HCT116 (cell line): ENCODE measurements at regions not wholly inside any gene's neighbourhood (a gene's known extent, or its start where the extent isn't known, plus 50 kb on each side); places are given as distances from the start of the nearest gene placed in this dataset.

Experiments
- ATAC-seq: fragments of 200-7000 bp; cut with Tn5 transposase; 2 replicates; pipeline ENCODE4 v1.9.1; 2020; ENCODE audit warnings: mild to moderate bottlenecking, moderate library complexity
- BruUV-seq: library from RNA; stranded (reverse); fragments of 400-500 nt; replicated peaks from 2 replicates; lab custom pipeline; 2021; lab: Mats Ljungman, UMichigan
- CTCF ChIA-PET: fragments of 300-600 bp; sonication (Branson Sonifier 250); formaldehyde crosslinking; loops from one replicate; lab custom pipeline; 2021; ENCODE audit warnings: antibody characterized with exemption; lab: Charles Lee
- POLR2A ChIA-PET: fragments of 300-600, 350-600 bp; sonication (Branson Sonifier 250); formaldehyde crosslinking; loops from one replicate; lab custom pipeline; 2021; ENCODE audit warnings: antibody characterized with exemption; lab: Charles Lee
- RAD21 ChIA-PET, 2 experiments: fragments of 300-600 bp; sonication (Branson Sonifier 250); formaldehyde crosslinking; loops; one replicate each; lab custom pipeline; 2023; ENCODE audit warnings: low total read pairs in 2 of 2; ENCODE audit not compliant: uncharacterized antibody in 2 of 2, unreplicated experiment in 2 of 2, low non-redundant PET in 1 of 2; lab: Charles Lee
- DNase-seq: peaks from one replicate; pipeline ENCODE4 v3.0.0-alpha.2; 2010; ENCODE audit warnings: low read depth, low spot score
- H2AFZ ChIP-seq: fragments of 200-600 bp; shearing (Covaris generic), sonication (generic); 2 replicates; pipeline ENCODE4 v1.6.1; 2017; ENCODE audit warnings: low read depth, mixed run types, mixed read lengths, antibody characterized with exemption, low read length; ENCODE audit not compliant: poor library complexity, severe bottlenecking
- H3K27ac ChIP-seq: 2 replicates; pipeline ENCODE4 v1.5.1; 2012; ENCODE audit warnings: low read depth, low read length
- H3K27me3 ChIP-seq: fragments of 200-600 bp; sonication (generic); 2 replicates; pipeline ENCODE4 v1.6.1; 2016; ENCODE audit warnings: mixed run types, low read length, mixed read lengths; ENCODE audit not compliant: insufficient read depth
- H3K36me3 ChIP-seq, 2 experiments: fragments of 200-500 bp in 1 of 2; fragments of 200-600 bp in 1 of 2; sonication (Bioruptor generic) in 1 of 2; sonication (generic) in 1 of 2; 2 replicates each; pipeline versions ENCODE4 v1.5.1 to v1.6.1; 2014 to 2016; ENCODE audit warnings: low read length in 2 of 2, inconsistent platforms in 1 of 2, mixed read lengths in 1 of 2, mixed run types in 1 of 2; ENCODE audit not compliant: insufficient read depth in 2 of 2, control insufficient read depth in 1 of 2
- H3K4me1 ChIP-seq, 2 experiments: fragments of 200-600 bp in 1 of 2; sonication (generic) in 1 of 2; 2 replicates each; pipeline versions ENCODE4 v1.5.1 to v1.6.1; 2012 to 2017; ENCODE audit warnings: low read length in 2 of 2, inconsistent platforms in 1 of 2, mild to moderate bottlenecking in 1 of 2, mixed read lengths in 1 of 2, mixed run types in 1 of 2, moderate library complexity in 1 of 2; ENCODE audit not compliant: insufficient read depth in 2 of 2, control insufficient read depth in 1 of 2
- H3K4me2 ChIP-seq: fragments of 200-600 bp; sonication (generic); 2 replicates; pipeline ENCODE4 v1.6.1; 2017; ENCODE audit warnings: mixed run types, low read length, mixed read lengths
- H3K4me3 ChIP-seq, 2 experiments: fragments of 200-600 bp in 1 of 2; sonication (generic) in 1 of 2; replicated peaks in 1 of 2; 2 replicates each; pipeline ENCODE4 v1.5.1; 2011 to 2016; ENCODE audit warnings: low read length in 2 of 2, control low read depth in 1 of 2, low read depth in 1 of 2, mild to moderate bottlenecking in 1 of 2, mixed read lengths in 1 of 2, mixed run types in 1 of 2
- H3K79me2 ChIP-seq: fragments of 200-600 bp; sonication (generic); 2 replicates; pipeline ENCODE4 v1.6.1; 2017; ENCODE audit warnings: mild to moderate bottlenecking, mixed run types, low read length, moderate library complexity, mixed read lengths; ENCODE audit not compliant: insufficient read depth
- H3K9ac ChIP-seq: fragments of 200-600 bp; sonication (generic); 2 replicates; pipeline ENCODE4 v1.6.1; 2016; ENCODE audit warnings: low read length, mixed read lengths
- H3K9me2 ChIP-seq: fragments of 200-600 bp; sonication (generic), shearing (Covaris generic); 2 replicates; pipeline ENCODE4 v1.6.1; 2017; ENCODE audit warnings: mixed run types, mild to moderate bottlenecking, moderate library complexity; ENCODE audit not compliant: insufficient read depth
- H3K9me3 ChIP-seq, 2 experiments: fragments of 200-500 bp in 1 of 2; fragments of 200-600 bp in 1 of 2; sonication (Bioruptor generic) in 1 of 2; sonication (generic) in 1 of 2; 2 replicates each; pipeline ENCODE4 v1.6.1; 2014 to 2017; ENCODE audit warnings: low read length in 2 of 2, mixed read lengths in 2 of 2, inconsistent platforms in 1 of 2, low read depth in 1 of 2, mild to moderate bottlenecking in 1 of 2, mixed run types in 1 of 2, moderate library complexity in 1 of 2; ENCODE audit not compliant: control insufficient read depth in 1 of 2, insufficient read depth in 1 of 2
- H4K20me1 ChIP-seq: fragments of 200-600 bp; sonication (generic), shearing (Covaris generic); 2 replicates; pipeline ENCODE4 v1.6.1; 2017; ENCODE audit warnings: mixed run types, mild to moderate bottlenecking, moderate library complexity; ENCODE audit not compliant: insufficient read depth
- CBX3 ChIP-seq: IDR thresholded peaks from 2 replicates; pipeline ENCODE4 v1.6.1; 2012; ENCODE audit warnings: low read depth
- POLR2AphosphoS5 ChIP-seq: IDR thresholded peaks from 2 replicates; pipeline ENCODE4 v1.6.1; 2011; ENCODE audit warnings: mild to moderate bottlenecking, low read depth, low read length, moderate library complexity
- RAD21 ChIP-seq: IDR thresholded peaks from 2 replicates; pipeline ENCODE4 v1.6.1; 2012; ENCODE audit warnings: low read depth, mild to moderate bottlenecking
- SIN3A ChIP-seq: IDR thresholded peaks from 2 replicates; pipeline ENCODE4 v1.6.1; 2012; ENCODE audit warnings: low read depth
- SRF ChIP-seq: IDR thresholded peaks from 2 replicates; pipeline ENCODE4 v1.6.1; 2012; ENCODE audit warnings: low read depth
- intact Hi-C: fragments of 100-400 bp; cut with micrococcal nuclease; formaldehyde crosslinking; loops from 2 replicates; pipeline ENCODE4 v1.10.0; 2022
- TF ChIP-seq, protein P1 (sequence below), 3 experiments: fragments of 200-600 bp in 1 of 3; sonication (generic) in 1 of 3; IDR thresholded peaks in 2 of 3; conservative IDR thresholded peaks in 1 of 3; 2 replicates each; pipeline ENCODE4 v1.5.1; 2012 to 2017; ENCODE audit warnings: low read depth in 2 of 3, low read length in 2 of 3, antibody characterized with exemption in 1 of 3, borderline replicate concordance in 1 of 3, control low read depth in 1 of 3, mild to moderate bottlenecking in 1 of 3, mixed read lengths in 1 of 3, mixed run types in 1 of 3, moderate library complexity in 1 of 3; ENCODE audit not compliant: insufficient read depth in 1 of 3
- TF ChIP-seq, protein P2 (sequence below): IDR thresholded peaks from 2 replicates; pipeline ENCODE4 v1.6.1; 2012

DNA sequence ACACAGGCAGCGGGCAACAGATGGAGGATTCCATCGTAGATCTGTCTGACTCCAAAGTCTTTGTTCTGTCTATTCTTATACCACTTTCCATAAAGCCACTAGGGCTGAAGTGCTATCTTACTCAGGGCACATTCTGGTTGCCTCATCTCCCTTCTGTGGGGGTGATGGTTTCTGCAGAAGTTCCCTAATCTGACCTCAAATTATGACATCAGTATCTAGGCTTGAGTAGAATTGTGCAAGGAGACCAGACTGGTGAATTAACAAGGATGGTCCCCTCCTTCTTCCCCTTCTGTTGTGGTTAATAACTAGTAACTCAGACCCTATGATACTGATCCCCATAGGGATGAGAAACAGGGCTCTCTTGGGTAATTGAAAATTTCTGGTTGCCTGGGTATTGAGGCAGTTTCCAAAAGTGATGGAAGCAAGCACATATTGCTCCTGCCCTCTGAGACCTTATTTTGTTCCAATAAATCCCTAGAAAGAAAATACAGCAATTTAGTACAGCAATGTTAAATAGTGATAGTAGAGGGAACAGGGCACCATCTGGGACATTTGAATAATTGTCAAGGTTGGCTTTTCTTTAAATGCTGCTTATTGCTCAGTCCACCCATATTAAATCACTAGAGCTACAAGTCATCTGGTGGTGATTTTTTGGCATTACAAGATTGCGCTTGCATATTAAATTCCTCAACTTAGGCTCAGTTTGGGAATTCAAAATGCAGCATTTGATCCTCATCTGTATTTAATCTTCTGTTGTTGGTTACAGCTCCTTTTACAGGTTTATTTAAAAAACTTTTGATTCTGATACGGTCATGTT, 57.3 kb upstream of the AP1S2 start:
- ATAC-seq: no peak

GRCh38 chrX:15909605-15910004, 55.0 kb upstream of the AP1S2 start:
- Histone ChIP-seq H3K9me3 (no peaks in the 10 kb centered on the region), H3K27me3 (no peaks in the 10 kb centered on the region), H2AFZ (no peak overlapping the region), H3K79me2 (no peaks in the 10 kb centered on the region), H3K36me3 (no peaks in the 10 kb centered on the region), H3K4me2 (no peak overlapping the region), H3K4me3 (no peak overlapping the region), H3K4me1 (no peaks in the 10 kb centered on the region), H3K27ac (no peak overlapping the region), H4K20me1 (no peaks in the 10 kb centered on the region), H3K9ac (no peak overlapping the region), H3K9me2 (no peaks in the 10 kb centered on the region)
- RAD21 ChIA-PET: no interaction called here
- no peak for ATAC-seq
- CTCF ChIA-PET: no interaction called here
- no TSS peak for BruUV-seq
- DNase-seq: no peak
- TF ChIP-seq, protein P1, sequence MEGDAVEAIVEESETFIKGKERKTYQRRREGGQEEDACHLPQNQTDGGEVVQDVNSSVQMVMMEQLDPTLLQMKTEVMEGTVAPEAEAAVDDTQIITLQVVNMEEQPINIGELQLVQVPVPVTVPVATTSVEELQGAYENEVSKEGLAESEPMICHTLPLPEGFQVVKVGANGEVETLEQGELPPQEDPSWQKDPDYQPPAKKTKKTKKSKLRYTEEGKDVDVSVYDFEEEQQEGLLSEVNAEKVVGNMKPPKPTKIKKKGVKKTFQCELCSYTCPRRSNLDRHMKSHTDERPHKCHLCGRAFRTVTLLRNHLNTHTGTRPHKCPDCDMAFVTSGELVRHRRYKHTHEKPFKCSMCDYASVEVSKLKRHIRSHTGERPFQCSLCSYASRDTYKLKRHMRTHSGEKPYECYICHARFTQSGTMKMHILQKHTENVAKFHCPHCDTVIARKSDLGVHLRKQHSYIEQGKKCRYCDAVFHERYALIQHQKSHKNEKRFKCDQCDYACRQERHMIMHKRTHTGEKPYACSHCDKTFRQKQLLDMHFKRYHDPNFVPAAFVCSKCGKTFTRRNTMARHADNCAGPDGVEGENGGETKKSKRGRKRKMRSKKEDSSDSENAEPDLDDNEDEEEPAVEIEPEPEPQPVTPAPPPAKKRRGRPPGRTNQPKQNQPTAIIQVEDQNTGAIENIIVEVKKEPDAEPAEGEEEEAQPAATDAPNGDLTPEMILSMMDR (IDR thresholded peaks at IDR 0.05 in 2 of 3, conservative IDR thresholded peaks at IDR 0.05 in 1 of 3; ENCODE audit: borderline replicate concordance in 1 of 3, insufficient read depth in 1 of 3, low read depth in 2 of 3, low read length in 2 of 3): no peak
- TF ChIP-seq SRF: no peak
- no peak for TF ChIP-seq SIN3A
- POLR2A ChIA-PET: no interaction called here
- intact Hi-C loops: no loop called here

More for the DNA sequence above, 57.3 kb upstream of the AP1S2 start:
- H3K4me1 ChIP-seq: no peaks in the 10 kb centered on the region
- H3K79me2 ChIP-seq: no peaks in the 10 kb centered on the region
- ChIA-PET RAD21 (no interaction called here), POLR2A (no interaction called here), CTCF (no interaction called here)
- no peaks in the 10 kb centered on the region for H4K20me1 ChIP-seq
- TF ChIP-seq POLR2AphosphoS5: no peak
- no peak for TF ChIP-seq RAD21
- TF ChIP-seq CBX3: no peak
- TF ChIP-seq, protein P2, sequence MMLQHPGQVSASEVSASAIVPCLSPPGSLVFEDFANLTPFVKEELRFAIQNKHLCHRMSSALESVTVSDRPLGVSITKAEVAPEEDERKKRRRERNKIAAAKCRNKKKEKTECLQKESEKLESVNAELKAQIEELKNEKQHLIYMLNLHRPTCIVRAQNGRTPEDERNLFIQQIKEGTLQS: no peak
- TF ChIP-seq SRF: no peak
- no peak overlapping the region for H2AFZ ChIP-seq
- DNase-seq: no peak
- H3K9me2 ChIP-seq: no peaks in the 10 kb centered on the region
- H3K9me3 ChIP-seq: no peaks in the 10 kb centered on the region
- H3K4me3 ChIP-seq: no peak overlapping the region
- BruUV-seq: no TSS peak
- H3K27me3 ChIP-seq: no peaks in the 10 kb centered on the region
- intact Hi-C loops: no loop called here
- H3K36me3 ChIP-seq: no peaks in the 10 kb centered on the region
- no peak overlapping the region for H3K4me2 ChIP-seq
- H3K27ac ChIP-seq: no peak overlapping the region
- no peak overlapping the region for H3K9ac ChIP-seq
